SK-N-SH (cell line): ENCODE measurements at regions not wholly inside any gene's neighbourhood (a gene's known extent, or its start where the extent isn't known, plus 50 kb on each side); places are given as distances from the start of the nearest gene placed in this dataset.

Source experiments
- CHD2 ChIP-seq: fragments of 150-350 bp; IDR thresholded peaks from 2 replicates; pipeline ENCODE4 v1.6.1; 2018; ENCODE audit warnings: low read length; ENCODE audit not compliant: partially characterized antibody
- EP300 ChIP-seq, 2 experiments: IDR thresholded peaks; 2 replicates each; pipeline versions ENCODE4 v1.4.0 to v1.6.1; 2012; ENCODE audit warnings: borderline replicate concordance in 1 of 2, low read depth in 1 of 2, low read length in 1 of 2
- FOXJ3 ChIP-seq: sonication (generic); formaldehyde crosslinking; IDR thresholded peaks from 2 replicates; pipeline ENCODE4 v1.5.1; 2020; ENCODE audit warnings: mild to moderate bottlenecking, missing genetic modification reagents
- MEF2A ChIP-seq: IDR thresholded peaks from 2 replicates; pipeline ENCODE4 v1.4.0; 2012; ENCODE audit warnings: low read depth, borderline replicate concordance
- POLR2AphosphoS5 ChIP-seq: IDR thresholded peaks from 2 replicates; pipeline ENCODE4 v1.6.1; 2012; ENCODE audit warnings: low read depth, low read length
- RCOR1 ChIP-seq: fragments of 150-350 bp; IDR thresholded peaks from 2 replicates; pipeline ENCODE4 v1.6.1; 2017; ENCODE audit warnings: antibody characterized with exemption, low read length
- RFX5 ChIP-seq: IDR thresholded peaks from 2 replicates; pipeline ENCODE4 v1.6.1; 2012; ENCODE audit warnings: mild to moderate bottlenecking, improper control_type of control experiment, low read length
- RXRA ChIP-seq: IDR thresholded peaks from 2 replicates; pipeline ENCODE4 v1.4.0; 2012; ENCODE audit warnings: low read depth, mild to moderate bottlenecking, borderline replicate concordance
- SIN3A ChIP-seq: IDR thresholded peaks from 2 replicates; pipeline ENCODE4 v1.6.1; 2012; ENCODE audit warnings: low read depth, mild to moderate bottlenecking, low read length, moderate library complexity, borderline replicate concordance
- SMC3 ChIP-seq: IDR thresholded peaks from 2 replicates; pipeline ENCODE4 v1.6.1; 2012; ENCODE audit warnings: low read depth, low read length, improper control_type of control experiment
- TEAD4 ChIP-seq: IDR thresholded peaks from 2 replicates; pipeline ENCODE4 v1.4.0; 2012; ENCODE audit warnings: mild to moderate bottlenecking, borderline replicate concordance; ENCODE audit not compliant: insufficient read depth
- YY1 ChIP-seq: IDR thresholded peaks from 2 replicates; pipeline ENCODE4 v1.4.0; 2012; ENCODE audit warnings: low read depth, mild to moderate bottlenecking
- TF ChIP-seq, protein P1 (sequence below): fragments of 200-600 bp; sonication (generic); IDR thresholded peaks from 2 replicates; pipeline ENCODE4 v1.6.1; 2017; ENCODE audit warnings: antibody characterized with exemption, mild to moderate bottlenecking, moderate library complexity

DNA sequence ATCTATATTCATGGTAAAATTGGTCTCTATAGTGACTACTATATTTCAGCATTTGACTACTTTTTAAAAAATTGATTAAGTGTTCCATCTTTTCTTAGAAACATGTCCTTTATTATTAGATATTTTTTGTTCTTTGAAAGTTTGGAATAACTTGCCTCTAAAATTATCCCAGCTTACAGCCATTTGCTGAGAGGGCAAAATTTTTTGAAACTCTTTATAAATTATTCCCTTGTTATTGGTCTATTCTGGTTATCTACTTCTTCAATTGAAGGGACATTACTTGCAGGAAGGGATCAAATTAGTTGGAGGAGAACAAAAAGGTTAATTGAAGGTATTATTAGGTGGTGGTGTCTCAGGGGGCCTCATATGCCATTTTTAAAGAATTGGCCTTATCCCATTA lies 184.1 kb downstream of the TTC6 start:
- TF ChIP-seq RCOR1 (no peak), CHD2 (no peak), FOXJ3 (CRISPR knock-in tag) (no peak), YY1 (no peak), RXRA (no peak), TEAD4 (no peak), RFX5 (no peak), EP300 (IDR thresholded peaks at IDR 0.05; ENCODE audit: borderline replicate concordance in 1 of 2, low read depth in 1 of 2, low read length in 1 of 2) (no peak), SIN3A (no peak), POLR2AphosphoS5 (no peak), SMC3 (no peak), MEF2A (no peak)
- TF ChIP-seq, protein P1, sequence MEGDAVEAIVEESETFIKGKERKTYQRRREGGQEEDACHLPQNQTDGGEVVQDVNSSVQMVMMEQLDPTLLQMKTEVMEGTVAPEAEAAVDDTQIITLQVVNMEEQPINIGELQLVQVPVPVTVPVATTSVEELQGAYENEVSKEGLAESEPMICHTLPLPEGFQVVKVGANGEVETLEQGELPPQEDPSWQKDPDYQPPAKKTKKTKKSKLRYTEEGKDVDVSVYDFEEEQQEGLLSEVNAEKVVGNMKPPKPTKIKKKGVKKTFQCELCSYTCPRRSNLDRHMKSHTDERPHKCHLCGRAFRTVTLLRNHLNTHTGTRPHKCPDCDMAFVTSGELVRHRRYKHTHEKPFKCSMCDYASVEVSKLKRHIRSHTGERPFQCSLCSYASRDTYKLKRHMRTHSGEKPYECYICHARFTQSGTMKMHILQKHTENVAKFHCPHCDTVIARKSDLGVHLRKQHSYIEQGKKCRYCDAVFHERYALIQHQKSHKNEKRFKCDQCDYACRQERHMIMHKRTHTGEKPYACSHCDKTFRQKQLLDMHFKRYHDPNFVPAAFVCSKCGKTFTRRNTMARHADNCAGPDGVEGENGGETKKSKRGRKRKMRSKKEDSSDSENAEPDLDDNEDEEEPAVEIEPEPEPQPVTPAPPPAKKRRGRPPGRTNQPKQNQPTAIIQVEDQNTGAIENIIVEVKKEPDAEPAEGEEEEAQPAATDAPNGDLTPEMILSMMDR: no peak
